Panc1 (cell line): ENCODE measurements at regions not wholly inside any gene's neighbourhood (a gene's known extent, or its start where the extent isn't known, plus 50 kb on each side); places are given as distances from the start of the nearest gene placed in this dataset.

Experiments used
- POLR2AphosphoS5 ChIP-seq: IDR thresholded peaks from 2 replicates; pipeline ENCODE4 v1.6.1; 2012; ENCODE audit warnings: mild to moderate bottlenecking, low read depth, low read length, moderate library complexity
- TCF7L2 ChIP-seq: IDR thresholded peaks from 2 replicates; pipeline ENCODE4 v1.6.1; 2011; ENCODE audit warnings: mild to moderate bottlenecking, low read depth, low read length, inconsistent platforms
- TF ChIP-seq, protein P1 (sequence below): fragments of 450-650 bp; IDR thresholded peaks from 2 replicates; pipeline ENCODE4 v1.5.1; 2017; ENCODE audit warnings: mild to moderate bottlenecking
- TF ChIP-seq, protein P2 (sequence below), 2 experiments: IDR thresholded peaks; 2 replicates each; pipeline ENCODE4 v1.6.1; 2011 to 2012; ENCODE audit warnings: low read depth in 2 of 2, control low read depth in 1 of 2, low read length in 1 of 2, mild to moderate bottlenecking in 1 of 2, moderate library complexity in 1 of 2; ENCODE audit not compliant: insufficient read depth in 1 of 2

DNA sequence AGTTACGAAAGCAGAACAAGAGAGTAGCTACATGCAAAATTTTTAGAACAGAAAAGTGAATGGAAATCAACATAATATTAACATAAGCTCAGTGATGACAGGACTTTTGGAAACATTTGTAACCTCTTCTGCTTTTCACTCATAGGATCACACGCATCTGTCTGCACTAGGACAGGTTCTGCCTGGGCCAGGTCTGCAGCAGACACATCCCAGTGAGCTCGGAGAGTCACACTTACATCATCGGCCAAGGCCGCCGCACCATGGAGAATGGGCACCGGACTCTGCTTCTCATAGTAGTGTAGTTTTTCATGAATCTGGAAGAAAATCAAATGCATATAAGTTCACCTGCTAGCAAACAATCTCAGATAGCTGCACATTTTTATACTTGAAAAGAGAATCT is 150.9 kb upstream of the ODAD2 start:
- TF ChIP-seq, protein P1, sequence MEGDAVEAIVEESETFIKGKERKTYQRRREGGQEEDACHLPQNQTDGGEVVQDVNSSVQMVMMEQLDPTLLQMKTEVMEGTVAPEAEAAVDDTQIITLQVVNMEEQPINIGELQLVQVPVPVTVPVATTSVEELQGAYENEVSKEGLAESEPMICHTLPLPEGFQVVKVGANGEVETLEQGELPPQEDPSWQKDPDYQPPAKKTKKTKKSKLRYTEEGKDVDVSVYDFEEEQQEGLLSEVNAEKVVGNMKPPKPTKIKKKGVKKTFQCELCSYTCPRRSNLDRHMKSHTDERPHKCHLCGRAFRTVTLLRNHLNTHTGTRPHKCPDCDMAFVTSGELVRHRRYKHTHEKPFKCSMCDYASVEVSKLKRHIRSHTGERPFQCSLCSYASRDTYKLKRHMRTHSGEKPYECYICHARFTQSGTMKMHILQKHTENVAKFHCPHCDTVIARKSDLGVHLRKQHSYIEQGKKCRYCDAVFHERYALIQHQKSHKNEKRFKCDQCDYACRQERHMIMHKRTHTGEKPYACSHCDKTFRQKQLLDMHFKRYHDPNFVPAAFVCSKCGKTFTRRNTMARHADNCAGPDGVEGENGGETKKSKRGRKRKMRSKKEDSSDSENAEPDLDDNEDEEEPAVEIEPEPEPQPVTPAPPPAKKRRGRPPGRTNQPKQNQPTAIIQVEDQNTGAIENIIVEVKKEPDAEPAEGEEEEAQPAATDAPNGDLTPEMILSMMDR, result no peak
- TF ChIP-seq POLR2AphosphoS5, result no peak
- TF ChIP-seq, protein P2, sequence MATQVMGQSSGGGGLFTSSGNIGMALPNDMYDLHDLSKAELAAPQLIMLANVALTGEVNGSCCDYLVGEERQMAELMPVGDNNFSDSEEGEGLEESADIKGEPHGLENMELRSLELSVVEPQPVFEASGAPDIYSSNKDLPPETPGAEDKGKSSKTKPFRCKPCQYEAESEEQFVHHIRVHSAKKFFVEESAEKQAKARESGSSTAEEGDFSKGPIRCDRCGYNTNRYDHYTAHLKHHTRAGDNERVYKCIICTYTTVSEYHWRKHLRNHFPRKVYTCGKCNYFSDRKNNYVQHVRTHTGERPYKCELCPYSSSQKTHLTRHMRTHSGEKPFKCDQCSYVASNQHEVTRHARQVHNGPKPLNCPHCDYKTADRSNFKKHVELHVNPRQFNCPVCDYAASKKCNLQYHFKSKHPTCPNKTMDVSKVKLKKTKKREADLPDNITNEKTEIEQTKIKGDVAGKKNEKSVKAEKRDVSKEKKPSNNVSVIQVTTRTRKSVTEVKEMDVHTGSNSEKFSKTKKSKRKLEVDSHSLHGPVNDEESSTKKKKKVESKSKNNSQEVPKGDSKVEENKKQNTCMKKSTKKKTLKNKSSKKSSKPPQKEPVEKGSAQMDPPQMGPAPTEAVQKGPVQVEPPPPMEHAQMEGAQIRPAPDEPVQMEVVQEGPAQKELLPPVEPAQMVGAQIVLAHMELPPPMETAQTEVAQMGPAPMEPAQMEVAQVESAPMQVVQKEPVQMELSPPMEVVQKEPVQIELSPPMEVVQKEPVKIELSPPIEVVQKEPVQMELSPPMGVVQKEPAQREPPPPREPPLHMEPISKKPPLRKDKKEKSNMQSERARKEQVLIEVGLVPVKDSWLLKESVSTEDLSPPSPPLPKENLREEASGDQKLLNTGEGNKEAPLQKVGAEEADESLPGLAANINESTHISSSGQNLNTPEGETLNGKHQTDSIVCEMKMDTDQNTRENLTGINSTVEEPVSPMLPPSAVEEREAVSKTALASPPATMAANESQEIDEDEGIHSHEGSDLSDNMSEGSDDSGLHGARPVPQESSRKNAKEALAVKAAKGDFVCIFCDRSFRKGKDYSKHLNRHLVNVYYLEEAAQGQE (IDR thresholded peaks at IDR 0.05; ENCODE audit: insufficient read depth in 1 of 2, low read depth in 2 of 2, low read length in 1 of 2), result no peak
- TF ChIP-seq TCF7L2, result no peak
